ENCODE measurements at regions not wholly inside any gene's neighbourhood (a gene's known extent, or its start where the extent isn't known, plus 50 kb on each side); places are given as distances from the start of the nearest gene placed in this dataset.

DNA sequence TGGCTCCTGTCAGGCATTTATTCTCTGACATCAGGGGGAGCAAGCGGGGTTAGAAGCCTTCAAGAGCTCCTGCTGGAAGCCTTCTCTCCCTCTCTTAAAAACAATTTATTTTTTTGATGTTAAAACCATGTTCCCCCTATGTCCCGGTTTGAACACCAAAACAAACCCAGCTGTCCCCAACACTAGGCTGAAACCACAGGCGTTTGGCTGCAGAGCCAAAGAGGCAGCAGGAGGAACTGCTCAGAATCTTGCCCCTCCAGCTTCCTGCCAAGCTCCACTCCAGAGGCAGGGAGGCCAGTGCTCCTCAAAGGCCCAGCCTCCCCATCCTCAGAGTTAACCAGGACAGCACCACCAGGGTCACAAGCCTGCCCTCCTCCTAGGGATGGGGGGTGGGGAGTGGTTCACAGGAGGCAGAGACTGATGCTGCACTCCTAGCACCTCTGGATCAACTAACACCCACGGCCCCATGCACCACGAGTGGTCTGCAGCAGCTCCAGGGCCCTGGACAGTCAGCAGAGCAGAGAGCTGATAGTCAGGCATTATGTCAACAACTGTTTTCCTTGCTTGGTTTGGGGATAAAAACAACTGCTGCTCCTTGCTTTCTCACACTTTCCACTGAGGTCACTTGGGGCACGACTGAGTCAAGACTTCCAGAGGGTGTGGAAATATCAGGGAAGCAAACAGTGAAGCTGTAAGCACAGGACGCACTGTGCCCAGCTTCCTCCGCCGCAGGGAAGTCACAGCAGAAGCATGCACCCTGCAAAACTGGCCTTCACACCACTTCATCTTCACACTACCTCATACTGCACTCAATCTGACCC is 96.5 kb upstream of the ADRA1B start:
- peak; percentile 29 for DNase-seq (ENCODE audit: low read depth)

DNA sequence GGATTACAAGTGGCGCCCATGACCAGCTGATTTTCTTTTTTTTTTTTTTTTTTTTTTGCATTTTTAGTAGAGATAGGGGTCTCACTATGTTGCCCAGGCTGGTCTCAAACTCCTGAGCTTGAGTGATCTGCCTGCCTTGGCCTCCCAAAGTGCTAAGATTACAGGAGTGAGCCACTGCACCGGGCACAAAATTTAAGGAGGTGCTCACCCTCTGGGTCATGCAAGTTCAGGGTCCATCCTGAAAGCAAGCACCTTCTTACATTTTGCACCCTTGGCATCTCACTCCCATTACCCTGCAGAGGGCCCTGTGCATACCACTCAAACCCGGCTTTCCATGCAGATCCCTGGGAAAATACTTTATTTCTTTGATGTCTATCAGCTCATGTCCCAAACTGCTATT is 95.6 kb upstream of the ADRA1B start:
- DNase-seq (ENCODE audit: low read depth), result no peak

DNA sequence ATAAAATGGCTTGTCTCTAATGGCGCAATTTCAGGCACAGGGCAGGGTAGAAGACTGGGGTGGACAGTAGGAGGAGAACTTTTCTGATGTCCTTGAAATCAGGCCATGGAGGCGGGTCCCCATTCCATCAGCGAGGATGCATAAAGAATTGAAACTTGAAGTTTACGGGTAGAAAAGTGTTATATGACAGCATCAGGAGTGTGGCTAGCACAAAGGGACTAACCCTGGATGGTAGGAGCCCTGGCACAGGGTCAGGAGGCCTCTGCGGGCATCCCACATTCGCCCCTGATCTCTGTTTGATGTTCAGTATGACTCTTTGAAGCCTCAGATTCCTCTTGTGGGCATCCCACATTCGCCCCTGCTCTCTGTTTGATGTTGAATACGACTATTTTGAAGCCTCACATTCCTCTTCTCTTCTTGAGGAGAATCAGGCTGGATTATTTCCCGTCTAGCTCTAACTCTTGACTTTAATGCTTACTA is 94.8 kb upstream of the ADRA1B start:
- no peak for DNase-seq (ENCODE audit: low read depth)

DNA sequence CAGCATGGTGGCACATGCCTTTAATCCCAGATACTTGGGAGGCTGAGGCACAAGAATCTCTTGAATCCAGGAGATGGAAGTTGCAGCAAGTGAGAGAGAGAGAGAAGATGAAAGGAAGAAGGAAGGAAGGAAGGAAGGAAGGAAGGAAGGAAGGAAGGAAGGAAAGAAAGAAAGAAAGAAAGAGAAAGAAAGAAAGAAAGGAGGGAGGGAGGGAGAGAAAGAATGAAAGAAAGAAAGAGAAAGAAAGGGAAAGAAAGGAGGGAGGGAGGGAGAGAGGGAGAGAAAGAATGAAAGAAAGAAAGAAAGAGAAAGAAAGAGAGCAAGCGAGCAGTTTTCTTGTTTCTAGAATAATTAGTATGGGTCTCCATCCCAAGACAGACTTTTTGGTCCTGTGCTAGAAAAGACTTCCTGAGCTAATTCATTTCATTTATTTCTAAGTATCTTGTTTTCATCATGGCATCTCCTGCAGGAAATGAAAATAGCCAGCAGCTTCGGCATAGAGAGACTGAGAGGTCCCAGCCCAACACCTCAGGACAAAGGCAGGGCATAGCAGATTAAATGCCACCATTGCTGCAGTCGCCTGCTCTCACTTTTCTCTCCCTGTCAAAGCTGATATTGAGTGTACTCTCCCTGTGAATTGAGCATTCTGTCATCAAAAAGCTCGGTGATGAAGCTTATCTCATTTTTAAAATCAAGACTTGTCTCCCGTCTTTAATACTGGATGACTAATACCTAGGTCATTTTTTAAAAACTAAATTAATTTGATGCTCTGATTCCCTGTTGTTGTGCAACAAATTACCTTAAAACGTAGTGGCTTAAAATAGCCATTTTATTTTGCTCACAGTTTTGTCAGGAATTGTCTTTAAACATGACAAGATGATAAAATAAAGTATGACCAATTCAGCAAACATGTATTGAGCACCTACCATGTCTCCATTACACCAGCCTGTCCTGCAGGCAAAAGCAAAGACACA is 91.8 kb upstream of the ADRA1B start:
- DNase-seq (ENCODE audit: low read depth), result no peak

DNA sequence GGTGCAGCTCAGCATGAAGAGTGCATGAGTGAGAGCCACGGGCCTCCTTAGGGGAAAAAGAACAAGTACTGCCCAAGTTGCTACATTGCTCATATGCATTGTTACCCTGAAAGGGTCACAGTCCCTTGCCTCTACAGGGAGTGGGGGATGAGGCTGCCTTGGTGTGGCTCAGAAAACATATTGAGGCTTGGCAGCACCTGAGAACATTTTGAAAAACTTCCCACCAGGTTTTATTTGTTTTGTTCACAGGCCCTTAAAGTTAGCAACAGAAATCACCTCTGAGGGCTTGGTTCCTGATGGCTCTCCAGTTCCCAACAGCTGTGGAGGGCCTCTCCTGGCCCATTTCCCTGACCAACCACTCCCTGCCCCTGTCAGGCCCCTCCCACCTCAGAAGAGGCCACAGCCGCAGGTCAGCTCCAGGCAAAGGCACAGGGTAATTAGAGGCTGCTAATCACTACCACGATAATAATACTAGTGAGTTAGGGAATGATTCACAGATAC is 90.7 kb upstream of the ADRA1B start:
- DNase-seq (ENCODE audit: low read depth), result no peak

DNA sequence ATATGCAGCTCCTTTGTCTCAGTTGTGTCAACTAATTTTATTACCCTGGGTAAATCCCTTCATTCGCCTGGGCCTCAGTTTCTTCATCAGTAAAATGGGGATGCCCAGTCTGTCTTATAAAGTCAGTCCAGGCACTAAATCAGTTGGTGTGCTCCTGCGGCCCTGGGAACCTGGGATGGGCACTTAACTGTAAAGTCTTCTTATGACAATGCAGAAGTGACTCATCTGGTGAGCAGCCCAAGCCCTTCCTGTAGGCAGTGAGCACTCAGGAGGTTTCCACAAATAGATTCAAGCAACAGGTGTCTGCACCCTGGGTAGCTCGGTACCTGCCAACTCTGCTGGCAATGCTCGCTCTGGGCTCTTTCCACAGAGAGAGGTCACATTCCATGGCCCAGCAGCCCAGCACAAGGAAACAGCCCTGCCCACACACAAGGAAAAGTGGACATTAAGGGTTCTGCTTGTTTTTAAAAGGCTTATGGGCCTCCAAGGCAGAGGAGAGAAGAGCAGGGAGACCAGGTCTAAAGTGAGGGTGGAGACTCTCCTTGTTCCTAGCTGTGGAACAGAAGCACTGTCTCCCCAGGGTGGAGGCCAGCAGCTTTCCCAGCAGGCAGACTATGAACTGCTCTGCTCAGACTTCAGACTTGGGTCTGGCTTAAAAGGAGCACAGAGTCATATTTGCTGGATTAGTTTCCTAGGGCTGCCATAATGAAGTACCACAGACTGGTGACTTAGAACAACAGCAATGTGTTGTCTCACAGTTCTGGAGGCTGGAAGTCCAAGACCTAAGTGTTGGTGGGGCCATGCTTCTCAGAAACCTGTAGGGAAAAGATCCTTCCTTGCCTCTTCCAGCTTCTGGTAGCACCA is 89.7 kb upstream of the ADRA1B start:
- no peak for DNase-seq (ENCODE audit: low read depth)

DNA sequence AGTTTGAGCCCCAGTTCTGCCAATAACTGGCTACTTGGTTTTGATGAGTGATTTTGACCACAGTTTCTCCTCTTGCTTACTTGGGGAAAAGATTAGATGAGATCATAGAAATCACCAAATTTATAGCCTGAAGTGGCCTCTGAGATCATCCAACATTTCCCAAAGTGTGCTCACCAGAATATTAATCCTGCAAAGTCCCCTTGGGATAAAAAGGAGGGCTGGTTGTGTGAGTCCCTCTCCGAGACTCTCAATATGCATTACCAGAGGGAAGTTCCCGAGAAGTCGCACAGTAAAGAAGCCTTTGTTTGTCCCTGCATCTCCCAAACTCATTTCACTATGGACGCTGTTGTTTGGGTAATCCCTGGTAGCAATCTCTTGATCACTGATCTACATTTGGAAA is 88.4 kb upstream of the ADRA1B start:
- no peak for DNase-seq (ENCODE audit: low read depth)

DNA sequence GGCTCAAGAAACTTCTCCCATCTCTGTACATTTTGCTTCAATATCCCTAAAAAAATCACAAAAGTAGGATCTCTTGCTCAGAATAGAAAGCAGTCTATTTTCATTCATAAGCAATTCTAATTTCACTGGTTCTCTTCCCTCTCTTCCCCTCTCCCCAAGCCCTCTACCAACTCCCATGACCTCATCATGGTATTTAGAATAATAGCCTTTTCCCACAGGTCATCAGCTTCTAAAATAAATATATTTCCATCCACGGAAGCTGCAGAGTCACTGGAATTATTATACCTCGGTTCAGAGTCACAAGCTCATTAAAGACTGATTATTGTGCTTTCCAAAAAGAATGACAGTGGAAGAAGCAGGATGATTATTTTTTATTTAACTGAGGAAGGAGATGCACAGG is 84.2 kb upstream of the ADRA1B start:
- DNase-seq (ENCODE audit: low read depth), result no peak

DNA sequence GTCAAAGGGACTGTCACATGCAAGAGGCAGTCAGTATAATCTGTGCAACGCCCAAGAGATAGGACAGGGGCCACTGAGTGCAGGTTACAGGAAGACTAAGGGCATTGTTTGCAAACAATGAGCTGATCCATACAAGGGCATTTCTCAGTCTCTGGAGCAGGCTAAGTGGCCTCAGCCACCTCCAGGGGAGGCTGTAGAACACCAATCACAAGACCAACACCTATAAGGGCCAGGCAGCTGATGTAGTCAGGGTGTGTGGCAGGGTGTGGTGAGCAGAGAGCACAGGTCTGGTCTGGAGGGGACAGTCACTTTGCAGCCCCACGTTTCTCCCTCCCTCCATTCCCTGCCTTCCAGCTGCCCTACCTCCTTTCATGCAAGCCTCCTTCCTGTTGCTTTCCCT is 83.2 kb upstream of the ADRA1B start:
- DNase-seq (ENCODE audit: low read depth), result no peak

DNA sequence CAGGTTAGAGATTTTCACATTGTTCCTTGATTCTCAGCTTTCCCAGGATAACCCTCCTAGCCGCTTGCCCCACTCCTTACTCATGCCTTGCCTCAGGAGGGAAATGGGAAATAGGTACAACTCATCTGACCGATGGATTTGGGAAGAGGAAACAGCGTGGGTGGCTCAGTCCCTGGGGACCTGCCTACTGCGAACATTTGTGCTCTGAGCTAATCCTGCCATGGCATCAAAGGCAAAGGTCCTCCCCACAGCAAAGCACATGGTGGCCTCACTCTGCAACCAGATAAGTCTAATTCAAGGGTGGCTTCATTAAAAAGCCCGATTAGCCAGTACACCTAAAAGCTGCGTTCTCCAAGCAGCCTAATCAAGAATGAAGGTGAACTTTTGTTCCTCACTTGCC is 82.4 kb upstream of the ADRA1B start:
- DNase-seq (ENCODE audit: low read depth), result no peak

DNA sequence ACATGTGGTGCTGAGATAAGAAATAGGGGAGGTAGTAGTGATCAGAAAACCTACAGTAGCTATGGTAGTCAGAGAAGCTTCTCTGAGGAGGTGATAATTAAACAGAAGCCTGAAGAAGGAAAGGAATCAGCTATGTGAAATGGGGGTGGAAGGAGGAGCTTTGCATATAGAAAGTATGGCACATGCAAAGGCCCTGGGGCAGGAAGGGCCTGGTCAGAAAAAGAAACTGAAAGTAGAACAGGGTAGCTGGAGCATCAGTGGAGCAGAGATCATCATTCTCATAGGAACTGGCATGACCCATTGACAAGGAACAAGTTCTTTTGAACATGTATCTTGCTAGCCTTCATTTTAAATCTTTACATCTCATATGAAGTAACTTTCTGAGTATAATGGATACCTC is 80.7 kb upstream of the ADRA1B start:
- no peak for DNase-seq (ENCODE audit: low read depth)

DNA sequence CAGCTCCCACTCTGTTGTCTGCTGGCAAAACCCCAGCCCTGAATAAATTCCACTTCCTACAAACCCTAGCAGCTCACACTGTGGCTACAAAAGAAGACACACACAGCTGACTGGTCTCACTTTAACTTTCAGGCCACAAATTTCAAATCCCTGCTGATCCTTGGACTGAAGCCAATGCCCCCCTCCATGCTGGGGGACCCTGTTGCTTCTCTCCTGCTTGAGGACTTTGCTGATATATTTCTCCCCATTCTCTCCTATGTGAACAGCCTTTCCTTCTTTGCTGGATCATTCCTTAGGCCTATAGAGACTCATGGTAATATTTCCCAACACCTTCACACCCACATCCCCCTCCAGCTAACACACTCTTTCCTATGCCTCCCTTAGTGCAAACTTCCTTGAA is 79.6 kb upstream of the ADRA1B start:
- DNase-seq (ENCODE audit: low read depth), result no peak

DNA sequence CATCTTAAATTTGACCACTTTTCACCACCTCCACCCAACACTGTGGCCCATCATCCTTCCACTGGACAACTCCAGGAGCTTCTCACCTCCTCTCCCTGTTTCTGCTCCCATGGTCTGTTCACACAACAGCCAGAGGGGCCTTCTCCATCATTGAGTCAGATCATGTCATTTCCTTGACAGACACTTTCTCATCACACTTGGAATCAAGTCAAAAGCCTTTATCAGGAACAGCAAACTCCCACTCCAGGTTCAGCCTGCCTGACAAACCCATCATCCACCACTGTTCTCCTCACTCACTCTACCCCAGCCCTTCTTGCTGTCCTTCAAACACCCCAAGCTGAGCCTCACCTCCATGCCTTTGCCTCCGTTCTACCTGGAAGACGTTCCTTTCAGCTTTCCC is 78.4 kb upstream of the ADRA1B start:
- no peak for DNase-seq (ENCODE audit: low read depth)

DNA sequence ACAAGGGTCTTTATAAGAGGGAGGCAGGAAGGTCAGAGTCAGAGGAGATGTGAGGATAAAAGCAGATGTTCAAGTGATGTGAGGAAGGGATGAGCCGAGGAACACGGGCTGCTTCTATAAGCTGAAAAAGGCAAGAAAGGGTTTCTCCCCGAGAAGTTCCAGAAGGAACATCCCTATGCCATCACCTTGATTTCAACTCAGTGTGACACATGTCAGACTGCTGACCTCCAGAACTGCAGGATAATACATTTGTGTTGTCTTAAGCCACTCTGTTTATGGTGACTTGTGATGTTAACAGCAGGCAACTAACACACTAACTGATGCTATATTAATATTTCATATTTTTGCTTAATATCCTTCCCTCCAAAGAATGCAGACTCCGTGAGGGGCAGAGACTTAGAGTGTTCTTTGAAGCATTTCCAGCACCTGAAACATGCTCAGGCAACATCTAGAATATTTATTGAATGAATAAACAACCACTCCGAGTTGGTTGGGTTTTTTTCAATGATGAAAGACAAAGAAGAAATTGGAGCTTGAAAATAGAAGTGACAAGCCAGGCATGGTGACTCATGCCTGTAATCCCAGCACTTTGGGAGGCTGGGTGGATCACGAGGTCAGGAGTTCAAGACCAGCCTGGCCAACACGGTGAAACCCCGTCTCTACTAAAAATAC is 77.6 kb upstream of the ADRA1B start:
- DNase-seq (ENCODE audit: low read depth), result no peak

DNA sequence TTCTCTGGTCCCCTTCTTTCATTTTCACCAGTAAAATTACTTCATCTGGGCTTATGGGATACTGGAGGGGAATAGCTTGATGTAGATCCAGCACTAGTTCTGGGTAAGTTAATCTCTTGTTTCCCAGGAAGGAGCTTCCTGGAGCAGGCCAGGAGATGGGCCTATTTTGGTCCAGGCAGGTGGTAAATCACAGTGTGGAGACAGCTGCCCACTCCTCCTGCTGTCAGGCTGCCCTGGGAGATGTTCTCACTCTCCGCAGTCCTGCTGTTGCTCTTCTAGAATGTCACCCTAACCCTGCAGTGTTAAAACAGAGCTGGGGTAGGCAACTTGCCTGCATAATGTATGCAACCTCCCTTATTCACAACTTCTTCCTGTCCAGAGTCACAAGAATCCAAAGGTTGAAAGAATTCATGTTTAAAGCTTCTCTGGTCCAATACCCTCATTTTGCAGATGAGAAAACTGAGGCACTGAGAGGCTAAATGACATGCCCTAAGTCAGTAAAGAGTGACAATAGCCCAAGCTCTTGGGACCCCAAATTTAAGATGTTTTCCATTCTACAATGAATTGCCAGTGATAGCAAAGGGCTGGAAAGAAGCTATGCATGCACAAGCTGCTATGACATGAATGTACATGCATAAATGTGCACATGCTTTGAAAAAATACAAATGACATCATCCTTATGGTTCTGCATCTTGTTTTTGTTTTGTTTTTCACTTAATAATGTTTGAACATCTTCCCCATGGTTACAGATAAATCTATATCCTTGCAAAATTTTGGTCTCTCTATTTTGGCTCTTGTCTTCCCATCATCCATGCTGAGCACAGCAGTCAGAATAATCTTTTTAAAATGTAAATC is 71.8 kb upstream of the ADRA1B start:
- DNase-seq (ENCODE audit: low read depth), result no peak

DNA sequence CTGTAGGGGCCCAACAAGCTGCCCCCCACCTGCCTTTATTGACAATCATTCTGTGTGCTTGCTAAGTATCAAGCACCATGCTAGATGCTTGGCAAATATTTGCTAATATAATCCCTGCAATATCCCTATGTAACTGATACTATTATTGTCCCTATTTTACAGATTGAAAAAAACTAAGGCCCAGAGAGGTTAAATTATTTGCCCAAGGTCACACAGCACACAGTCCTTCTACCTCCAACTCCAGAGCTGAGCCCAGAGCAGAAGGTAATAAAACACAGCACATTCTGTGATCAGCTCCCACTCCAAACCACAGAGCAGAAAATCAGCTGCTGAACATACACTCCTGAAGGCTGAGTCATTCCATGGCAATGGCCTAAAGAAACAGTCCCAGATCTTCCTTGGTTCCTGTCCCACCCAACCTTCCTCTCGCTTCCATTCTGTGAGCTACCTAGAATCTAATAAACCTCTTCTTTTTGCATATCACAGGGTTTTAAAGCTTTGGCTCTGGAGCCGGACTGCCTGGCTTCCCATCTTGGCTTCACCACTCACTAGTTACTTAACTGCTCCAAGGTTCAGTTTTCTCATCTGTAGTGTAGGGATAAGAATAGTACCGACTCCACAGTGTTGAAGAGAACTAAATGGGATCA is 66.7 kb upstream of the ADRA1B start:
- DNase-seq (ENCODE audit: low read depth), result peak; percentile 38

DNA sequence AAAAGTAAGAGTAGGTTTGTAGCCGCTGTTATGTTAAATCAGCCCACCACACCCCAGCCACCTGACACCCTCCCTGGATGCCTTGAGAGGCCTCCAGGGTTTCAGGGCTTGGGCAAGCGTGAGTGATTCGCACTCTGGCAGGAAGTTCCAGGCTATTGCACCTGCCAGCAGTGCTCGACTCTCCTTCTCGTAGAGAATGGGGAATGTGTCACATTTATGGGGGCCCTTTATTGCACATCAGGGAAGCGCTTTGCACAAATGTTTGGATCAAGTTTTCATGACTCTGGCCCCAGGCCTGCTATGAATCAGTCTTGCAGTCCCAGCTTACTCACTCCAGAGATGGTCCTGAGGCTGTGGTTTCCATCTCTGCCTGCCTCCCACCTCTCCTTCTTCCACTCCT is 66.1 kb upstream of the ADRA1B start:
- DNase-seq (ENCODE audit: low read depth), result peak; percentile 40

DNA sequence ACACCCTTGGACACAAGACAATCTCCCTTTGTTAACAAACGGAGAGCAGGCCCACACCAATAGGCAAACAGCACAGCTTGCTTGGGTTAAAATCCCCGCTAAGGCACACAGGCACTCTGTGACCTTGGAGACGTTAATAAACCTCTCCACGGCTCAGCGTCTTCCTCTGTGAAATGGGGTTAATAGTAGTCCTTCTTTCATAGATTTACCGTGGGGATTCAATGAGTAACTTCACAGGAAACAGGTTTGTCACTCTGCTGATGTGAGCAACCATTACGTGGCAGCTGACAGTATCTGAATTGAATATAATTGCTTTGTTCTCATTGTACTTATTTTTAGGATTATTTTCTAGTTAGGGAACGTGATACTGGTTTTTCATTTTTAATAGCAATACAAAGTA is 65.2 kb upstream of the ADRA1B start:
- no peak for DNase-seq (ENCODE audit: low read depth)

DNA sequence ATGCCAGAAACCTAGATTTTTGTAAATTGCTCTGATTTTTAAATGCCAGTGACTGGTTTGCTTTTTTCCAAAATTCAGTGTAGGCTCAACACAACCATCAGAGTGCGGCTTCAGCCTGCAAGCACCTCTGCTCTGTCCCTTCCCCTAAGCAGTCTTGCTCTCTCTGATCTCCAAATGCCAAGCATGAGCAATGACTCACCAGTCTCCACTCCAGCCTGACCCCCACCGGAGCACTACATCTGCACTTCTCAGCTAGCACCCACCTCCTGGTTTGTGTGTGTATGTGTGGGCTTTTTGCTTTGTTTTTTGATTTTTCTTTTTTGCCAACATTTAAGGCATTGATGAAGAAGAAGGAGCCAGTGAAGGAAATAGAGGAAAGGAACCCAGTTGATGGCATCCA is 61.4 kb upstream of the ADRA1B start:
- DNase-seq (ENCODE audit: low read depth), result no peak

Measured in fibroblast of the conjunctiva (primary cell).